Gastrocnemius medialis (tissue), 4 donors: ENCODE measurements at regions not wholly inside any gene's neighbourhood (a gene's known extent, or its start where the extent isn't known, plus 50 kb on each side); places are given as distances from the start of the nearest gene placed in this dataset.

Experiments used
- CTCF ChIP-seq, 5 experiments: fragments of 450-650 bp in 3 of 5; fragments of 200-600 bp in 2 of 5; sonication (generic) in 2 of 5; IDR thresholded peaks in 4 of 5; conservative IDR thresholded peaks in 1 of 5; 1 replicate in 4 of 5; 2 replicates in 1 of 5; pipeline ENCODE4 v1.5.1; 2016 to 2019; ENCODE audit warnings: antibody characterized with exemption in 5 of 5, mild to moderate bottlenecking in 3 of 5, moderate library complexity in 3 of 5
- POLR2A ChIP-seq, 2 donors: fragments of 450-650 bp; IDR thresholded peaks; one replicate each; pipeline ENCODE4 v1.6.1; 2017; ENCODE audit warnings: antibody characterized with exemption in 2 of 2, mild to moderate bottlenecking in 2 of 2, moderate library complexity in 2 of 2

- TF ChIP-seq CTCF (IDR thresholded peaks at IDR 0.05 in 4 of 5, conservative IDR thresholded peaks at IDR 0.05 in 1 of 5): no peak
- no peak for TF ChIP-seq POLR2A (IDR thresholded peaks at IDR 0.05)
Observed at GRCh38 chr10:93221521-93221920, 147.8 kb downstream of the CYP26A1 start.
